Colonic mucosa (tissue), 4 donors: ENCODE measurements at regions not wholly inside any gene's neighbourhood (a gene's known extent, or its start where the extent isn't known, plus 50 kb on each side); places are given as distances from the start of the nearest gene placed in this dataset.

Source experiments
- DNase-seq: peaks from one replicate; pipeline ENCODE4 v3.0.0-alpha.2; 2020
- H3K27ac ChIP-seq: fragments of 200-600 bp; one replicate; pipeline ENCODE4 v1.8.0; 2021
- H3K27me3 ChIP-seq: fragments of 200-600 bp; one replicate; pipeline ENCODE4 v1.8.0; 2021
- H3K36me3 ChIP-seq: fragments of 200-600 bp; one replicate; pipeline ENCODE4 v1.8.0; 2021
- H3K4me1 ChIP-seq: fragments of 200-600 bp; one replicate; pipeline ENCODE4 v1.8.0; 2021; ENCODE audit warnings: mild to moderate bottlenecking
- H3K4me3 ChIP-seq: fragments of 200-600 bp; one replicate; pipeline ENCODE4 v1.8.0; 2021
- H3K9ac ChIP-seq, 2 donors: one replicate each; pipeline ENCODE4 v1.7.0; 2013; ENCODE audit warnings: control low read depth in 2 of 2, low read depth in 2 of 2, low read length in 2 of 2
- H3K9me3 ChIP-seq: fragments of 200-600 bp; one replicate; pipeline ENCODE4 v1.8.0; 2021
- CTCF ChIP-seq: fragments of 200-600 bp; IDR thresholded peaks from one replicate; pipeline ENCODE4 v1.8.0; 2022; ENCODE audit warnings: antibody characterized with exemption, mild to moderate bottlenecking
- intact Hi-C: fragments of 100-400 bp; cut with DNase I; formaldehyde crosslinking; loops from one replicate; pipeline ENCODE4 v1.14.1; 2022
- donor health status: healthy.
- donor health status: DM: no; HTN: no; CAD: no.
- donor health status: DM: no; HTN: no; CAD: no.

- no peak for DNase-seq
- no peaks in the 10 kb centered on the region for H3K4me1 ChIP-seq
- intact Hi-C loops: no loop called here
- H3K36me3 ChIP-seq: no peaks in the 10 kb centered on the region
- H3K4me3 ChIP-seq: no peak overlapping the region
- H3K9me3 ChIP-seq: no peaks in the 10 kb centered on the region
- no peak overlapping the region for H3K27ac ChIP-seq
- H3K27me3 ChIP-seq: no peaks in the 10 kb centered on the region
- no peak for TF ChIP-seq CTCF
- no peak overlapping the region for H3K9ac ChIP-seq
These were observed 165.5 kb upstream of the C11orf58 start for GRCh38 chr11:16572945-16573344.

- intact Hi-C loops: no loop called here
- Histone ChIP-seq H3K4me3 (no peak overlapping the region), H3K9ac (no peak overlapping the region), H3K9me3 (no peaks in the 10 kb centered on the region), H3K27me3 (no peaks in the 10 kb centered on the region), H3K4me1 (no peaks in the 10 kb centered on the region), H3K36me3 (no peaks in the 10 kb centered on the region), H3K27ac (no peak overlapping the region)
- no peak for TF ChIP-seq CTCF
- DNase-seq: no peak
These were observed 177.3 kb upstream of the C11orf58 start for GRCh38 chr11:16561150-16561549.

GRCh38 chr11:16558494-16558893, 180.0 kb upstream of the C11orf58 start:
- Histone ChIP-seq H3K27me3 (no peaks in the 10 kb centered on the region), H3K36me3 (no peaks in the 10 kb centered on the region), H3K4me1 (no peaks in the 10 kb centered on the region), H3K4me3 (no peak overlapping the region), H3K9ac (no peak overlapping the region), H3K27ac (no peak overlapping the region), H3K9me3 (no peaks in the 10 kb centered on the region)
- intact Hi-C loops: no loop called here
- TF ChIP-seq CTCF: no peak
- no peak for DNase-seq

GRCh38 chr11:16555956-16556355, 182.5 kb upstream of the C11orf58 start:
- Histone ChIP-seq H3K4me1 (no peaks in the 10 kb centered on the region), H3K27me3 (no peaks in the 10 kb centered on the region), H3K9me3 (no peaks in the 10 kb centered on the region), H3K36me3 (no peaks in the 10 kb centered on the region), H3K9ac (no peak overlapping the region), H3K4me3 (no peak overlapping the region), H3K27ac (no peak overlapping the region)
- no peak for TF ChIP-seq CTCF
- no peak for DNase-seq
- intact Hi-C loops: no loop called here

GRCh38 chr11:16554361-16554760, 184.1 kb upstream of the C11orf58 start:
- H3K9me3 ChIP-seq: no peaks in the 10 kb centered on the region
- no peaks in the 10 kb centered on the region for H3K27me3 ChIP-seq
- DNase-seq: no peak
- H3K4me3 ChIP-seq: no peak overlapping the region
- H3K27ac ChIP-seq: no peak overlapping the region
- intact Hi-C loops: no loop called here
- H3K36me3 ChIP-seq: no peaks in the 10 kb centered on the region
- no peak overlapping the region for H3K9ac ChIP-seq
- no peaks in the 10 kb centered on the region for H3K4me1 ChIP-seq
- TF ChIP-seq CTCF: no peak

- TF ChIP-seq CTCF: no peak
- H3K9ac ChIP-seq: no peak overlapping the region
- no peaks in the 10 kb centered on the region for H3K36me3 ChIP-seq
These were observed 190.6 kb upstream of the C11orf58 start for GRCh38 chr11:16547879-16548278.

More at GRCh38 chr11:16547879-16548278, 190.6 kb upstream of the C11orf58 start:
- Histone ChIP-seq H3K27me3 (no peaks in the 10 kb centered on the region), H3K9me3 (no peaks in the 10 kb centered on the region), H3K4me1 (no peaks in the 10 kb centered on the region), H3K27ac (no peak overlapping the region), H3K4me3 (no peak overlapping the region)
- intact Hi-C loops: no loop called here
- no peak for DNase-seq
